ENCODE measurements at regions not wholly inside any gene's neighbourhood (a gene's known extent, or its start where the extent isn't known, plus 50 kb on each side); places are given as distances from the start of the nearest gene placed in this dataset.

- H3K4ac ChIP-seq (ENCODE audit: low read depth, low read length), result no peak overlapping the region
- no peaks in the 10 kb centered on the region for H3K9me3 ChIP-seq (ENCODE audit: control insufficient read depth, insufficient read depth, low read length)
- CTCF ChIA-PET, result no interaction called here
- H3K4me3 ChIP-seq (ENCODE audit: insufficient read depth, low read depth, low read length), result no peak overlapping the region
- H2BK20ac ChIP-seq (ENCODE audit: low read depth, low read length), result no peak overlapping the region
- no peaks in the 10 kb centered on the region for H3K79me1 ChIP-seq (ENCODE audit: low read depth in 1 of 2, low read length in 2 of 2)
- no peak for ATAC-seq (ENCODE audit: low read depth)
- no peak overlapping the region for H4K8ac ChIP-seq (ENCODE audit: low read depth in 2 of 2, low read length in 2 of 2)
- POLR2A ChIA-PET (ENCODE audit: unreplicated experiment), result no interaction called here
- H4K91ac ChIP-seq (ENCODE audit: insufficient read depth, low read depth, low read length), result no peak overlapping the region
- in situ Hi-C loops (cut with MboI; ENCODE audit: low sequenced_read_pairs) (no loop called here), dilution Hi-C loops (cut with HindIII; ENCODE audit: low sequenced_read_pairs, unreplicated experiment) (no loop called here), intact Hi-C loops (cut with micrococcal nuclease) (no loop called here)
- no peak overlapping the region for H3K18ac ChIP-seq (ENCODE audit: low read depth, low read length)
- no peaks in the 10 kb centered on the region for H4K20me1 ChIP-seq (ENCODE audit: insufficient read depth, low read length)
- no peak overlapping the region for H2AFZ ChIP-seq (replicated peaks; ENCODE audit: low read length, poor library complexity)
- H3K36me3 ChIP-seq (ENCODE audit: control insufficient read depth, insufficient read depth, low read length), result no peaks in the 10 kb centered on the region
- H4K5ac ChIP-seq (ENCODE audit: low read depth, low read length), result no peak overlapping the region
- no peaks in the 10 kb centered on the region for H3K27me3 ChIP-seq (ENCODE audit: control insufficient read depth, insufficient read depth, low read length)
- no peaks in the 10 kb centered on the region for H3K4me1 ChIP-seq (ENCODE audit: control insufficient read depth, insufficient read depth, low read length)
- H3K9me1 ChIP-seq (ENCODE audit: insufficient read depth, low read length), result no peaks in the 10 kb centered on the region
- H2BK5ac ChIP-seq (ENCODE audit: low read depth, low read length, poor library complexity, severe bottlenecking), result no peak overlapping the region
- no peak overlapping the region for H2AK5ac ChIP-seq (ENCODE audit: low read depth, low read length)
- H2AK9ac ChIP-seq (replicated peaks; ENCODE audit: low read depth, low read length, poor library complexity), result no peak overlapping the region
- no peak overlapping the region for H3K27ac ChIP-seq (ENCODE audit: insufficient read depth, low read length)
- DNase-seq, result no peak
- H3K56ac ChIP-seq (ENCODE audit: extremely low read depth, insufficient read depth, low read length), result no peak overlapping the region
- H3K9ac ChIP-seq (ENCODE audit: low read depth, low read length), result no peak overlapping the region
- no peak for TF ChIP-seq MAFK (IDR thresholded peaks at IDR 0.05; ENCODE audit: low read depth, low read length)
- no peak for TF ChIP-seq POLR2A (IDR thresholded peaks at IDR 0.05; ENCODE audit: low read depth, low read length)
- no peak for TF ChIP-seq RFX5 (IDR thresholded peaks at IDR 0.05; ENCODE audit: low read depth, low read length)
- no peak for TF ChIP-seq ELK1 (IDR thresholded peaks at IDR 0.05; ENCODE audit: borderline replicate concordance, low read depth, low read length)
- TF ChIP-seq CTCF (conservative IDR thresholded peaks at IDR 0.05; ENCODE audit: low read depth, low read length), result no peak
- no peak for TF ChIP-seq SMC3 (IDR thresholded peaks at IDR 0.05; ENCODE audit: low read depth, low read length)
- TF ChIP-seq NFE2L2 (IDR thresholded peaks at IDR 0.05; ENCODE audit: low read depth, low read length), result no peak
- TF ChIP-seq MXI1 (IDR thresholded peaks at IDR 0.05; ENCODE audit: borderline replicate concordance, low read depth, low read length), result no peak
- TF ChIP-seq CEBPB (IDR thresholded peaks at IDR 0.05; ENCODE audit: low read depth, low read length), result no peak
- no peak for TF ChIP-seq RCOR1 (IDR thresholded peaks at IDR 0.05; ENCODE audit: insufficient replicate concordance, low read length)
- TF ChIP-seq BHLHE40 (IDR thresholded peaks at IDR 0.05; ENCODE audit: low read depth, low read length), result no peak
- TF ChIP-seq RAD21 (IDR thresholded peaks at IDR 0.05; ENCODE audit: low read length), result no peak
- no peak for TF ChIP-seq MAZ (IDR thresholded peaks at IDR 0.05; ENCODE audit: borderline replicate concordance, low read depth, low read length)
- no peak for TF ChIP-seq USF2 (IDR thresholded peaks at IDR 0.05; ENCODE audit: low read depth, low read length)
- no peak for TF ChIP-seq FOS (IDR thresholded peaks at IDR 0.05; ENCODE audit: low read depth, low read length)
- no peak for TF ChIP-seq CHD1 (IDR thresholded peaks at IDR 0.05; ENCODE audit: low read depth, low read length)
- no peak overlapping the region for H3K14ac ChIP-seq (replicated peaks; ENCODE audit: low read depth, low read length)
- H2BK120ac ChIP-seq (ENCODE audit: low read depth, low read length), result no peak overlapping the region
- no peak overlapping the region for H3K4me2 ChIP-seq (ENCODE audit: low read depth, low read length)
- no peak overlapping the region for H3K23ac ChIP-seq (ENCODE audit: low read depth, low read length)
- BruUV-seq (replicated peaks), result no TSS peak
- H2BK15ac ChIP-seq (ENCODE audit: low read depth, low read length), result no peak overlapping the region
- WGBS, 2 experiments (ENCODE audit: extremely low coverage in 2 of 2, insufficient read length in 1 of 2), result no CpG with 5 or more reads among the region's 2 CpGs
Measured at GRCh38 chr12:78617683-78618082, 246.9 kb upstream of the SYT1 start.
